OCI-M1 (cell line): ENCODE measurements at regions not wholly inside any gene's neighbourhood (a gene's known extent, or its start where the extent isn't known, plus 50 kb on each side); places are given as distances from the start of the nearest gene placed in this dataset.

Experiments
- DNase-seq: peaks from one replicate; lab custom pipeline; 2025; lab: John Stamatoyannopoulos, UW

DNA sequence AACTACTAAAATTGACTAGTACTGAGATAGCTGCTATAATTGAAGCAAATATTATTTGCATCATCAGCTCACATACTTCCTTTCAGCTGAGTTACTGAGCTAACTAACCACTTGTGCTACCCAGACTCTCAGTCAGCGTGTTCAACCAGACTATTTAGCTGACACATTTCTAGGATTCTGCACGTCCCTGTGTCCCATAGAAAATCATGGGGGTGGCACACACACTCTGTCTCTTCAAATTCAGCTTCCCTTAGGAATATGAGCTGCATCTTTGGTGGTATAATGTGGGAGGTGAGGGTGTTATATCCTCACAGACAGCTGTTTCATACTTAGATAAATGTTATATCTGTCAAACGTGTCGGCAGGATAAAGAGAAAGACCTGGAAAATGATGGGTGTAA lies 424.0 kb downstream of the CDH2 start:
- no peak for DNase-seq

- DNase-seq = no peak
Measured at GRCh38 chr18:27750923-27751322, 426.0 kb downstream of the CDH2 start.

GRCh38 chr18:27750014-27750413 lies 426.9 kb downstream of the CDH2 start:
- DNase-seq = peak; percentile 75

DNA sequence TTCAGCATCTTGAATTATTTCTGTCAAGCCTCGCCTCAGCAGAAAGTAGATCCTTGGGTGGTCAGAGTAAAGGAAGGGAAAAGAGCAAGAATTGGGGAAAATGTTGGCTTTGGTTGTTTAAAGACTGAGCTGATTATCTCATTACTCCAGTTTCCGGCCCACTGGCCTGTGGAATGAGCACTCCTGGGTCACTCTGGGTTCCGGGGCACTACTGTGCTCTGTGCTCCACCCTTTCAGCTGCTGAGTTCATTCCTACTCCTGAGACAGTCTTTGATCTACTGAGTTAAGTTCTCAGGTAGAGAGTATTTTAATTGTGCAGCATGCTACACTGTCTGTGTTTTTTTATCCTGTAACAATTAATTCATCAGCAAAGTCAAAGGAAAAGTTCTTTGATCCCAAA lies 427.7 kb downstream of the CDH2 start:
- DNase-seq = no peak

DNA sequence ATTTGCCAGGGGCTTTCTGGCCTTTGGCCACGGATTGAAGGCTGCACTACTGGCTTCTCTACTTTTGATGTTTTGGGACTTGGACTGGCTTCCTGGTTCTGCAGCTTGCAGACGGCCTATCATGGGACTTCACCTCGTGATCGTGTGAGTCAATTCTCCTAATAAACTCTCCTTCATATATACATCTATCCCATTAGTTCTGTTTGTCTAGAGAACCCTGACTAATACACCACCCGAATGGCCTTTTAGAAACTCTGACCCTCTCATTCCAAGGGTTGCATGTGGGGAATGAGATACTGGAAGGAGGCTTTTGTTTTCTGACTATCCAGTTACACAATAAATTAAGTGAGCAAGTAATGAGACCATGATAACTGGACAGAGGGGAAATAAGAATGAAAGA lies 430.7 kb downstream of the CDH2 start:
- DNase-seq = no peak

DNA sequence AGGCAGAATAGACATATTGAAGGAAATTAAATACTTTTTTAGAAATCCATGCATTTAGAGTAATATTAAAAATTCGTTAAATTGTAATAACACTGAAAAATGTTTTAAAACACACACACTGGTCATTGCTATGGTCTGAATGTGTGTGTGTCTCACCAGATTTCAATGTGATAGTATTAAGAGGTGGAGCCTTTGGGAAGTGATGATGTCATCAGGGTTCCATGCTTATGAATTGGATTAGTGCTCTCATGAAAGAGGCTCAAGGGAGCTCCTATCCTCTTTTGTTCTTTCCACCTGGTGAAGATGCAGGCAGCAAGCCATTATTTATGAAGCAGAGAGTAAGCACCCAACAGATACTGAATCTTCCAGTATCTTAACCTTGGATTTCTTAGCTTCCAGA lies 441.8 kb downstream of the CDH2 start:
- DNase-seq = no peak

DNA sequence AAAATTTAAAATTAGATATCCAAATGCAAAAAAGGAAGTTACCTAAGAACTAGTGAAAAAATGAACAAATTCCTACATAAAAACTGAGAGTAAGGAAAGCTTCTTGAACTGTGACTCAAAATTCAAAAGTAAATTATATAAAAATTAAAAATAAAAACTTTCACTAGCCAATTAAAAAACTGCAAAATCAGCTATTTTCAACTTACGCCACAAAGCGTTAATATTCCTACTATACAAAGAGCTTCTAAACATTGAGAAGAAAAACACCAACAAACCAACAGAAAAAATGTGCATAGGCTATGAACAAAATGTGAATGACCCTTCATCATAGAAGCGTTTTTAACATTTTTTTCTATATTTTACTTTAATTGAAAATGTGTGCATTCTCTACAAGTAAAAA lies 445.7 kb downstream of the CDH2 start:
- DNase-seq = no peak

DNA sequence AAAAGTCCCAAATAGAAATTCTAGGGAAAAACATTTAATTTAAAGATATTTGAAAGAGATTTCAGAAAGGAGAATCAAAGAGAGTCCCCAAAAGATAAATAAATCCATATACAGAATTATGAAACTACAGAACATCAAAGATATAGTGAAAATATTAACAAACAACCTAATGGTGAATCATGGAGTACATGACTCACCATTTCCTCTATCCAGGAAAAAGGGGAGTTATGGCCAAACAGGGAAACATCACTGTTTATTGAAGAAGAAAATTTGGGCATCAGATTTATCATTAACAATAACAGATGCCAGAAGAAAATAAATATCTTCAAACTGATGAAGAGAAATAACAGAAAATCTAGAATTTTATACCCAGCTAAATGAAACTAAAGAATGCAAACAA lies 448.3 kb downstream of the CDH2 start:
- DNase-seq = no peak

DNA sequence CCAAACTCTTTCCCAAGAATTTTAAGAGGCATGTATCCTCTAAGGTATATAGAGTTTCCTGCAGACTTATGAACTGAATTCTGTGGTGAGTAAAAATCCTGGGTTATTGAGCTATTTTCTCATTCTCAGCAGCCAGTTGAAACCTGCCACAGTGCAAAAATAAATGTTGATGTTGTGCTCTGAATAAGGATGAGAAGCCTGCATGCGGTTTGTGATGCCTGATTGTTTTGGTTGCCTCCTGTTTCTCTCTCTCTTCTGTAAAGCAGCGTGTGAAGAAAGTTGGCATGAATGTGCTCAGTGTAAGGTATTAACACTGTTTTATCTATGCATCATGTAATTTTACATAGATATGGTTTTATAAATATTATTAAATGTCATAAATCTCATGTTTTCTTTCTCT lies 452.6 kb downstream of the CDH2 start:
- DNase-seq = no peak

DNA sequence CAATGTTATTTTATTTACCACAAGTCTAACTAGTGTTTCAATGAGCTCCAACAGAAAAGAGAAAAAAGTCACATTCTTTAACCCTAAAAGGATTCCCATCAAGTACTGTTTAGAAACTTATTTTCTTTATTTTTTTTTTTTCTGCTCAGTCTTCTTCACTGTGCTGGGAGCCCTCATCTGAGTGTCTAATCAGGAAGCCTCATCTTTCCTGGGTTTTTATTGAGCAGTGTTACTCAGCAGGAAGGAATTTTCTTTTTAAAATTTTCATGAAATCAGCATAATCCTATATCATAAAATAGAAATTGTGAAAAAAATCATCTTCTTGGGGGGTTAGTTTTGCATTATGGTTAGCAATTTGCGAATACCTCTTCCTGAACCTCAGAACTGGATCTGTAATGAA lies 453.8 kb downstream of the CDH2 start:
- DNase-seq = no peak

DNA sequence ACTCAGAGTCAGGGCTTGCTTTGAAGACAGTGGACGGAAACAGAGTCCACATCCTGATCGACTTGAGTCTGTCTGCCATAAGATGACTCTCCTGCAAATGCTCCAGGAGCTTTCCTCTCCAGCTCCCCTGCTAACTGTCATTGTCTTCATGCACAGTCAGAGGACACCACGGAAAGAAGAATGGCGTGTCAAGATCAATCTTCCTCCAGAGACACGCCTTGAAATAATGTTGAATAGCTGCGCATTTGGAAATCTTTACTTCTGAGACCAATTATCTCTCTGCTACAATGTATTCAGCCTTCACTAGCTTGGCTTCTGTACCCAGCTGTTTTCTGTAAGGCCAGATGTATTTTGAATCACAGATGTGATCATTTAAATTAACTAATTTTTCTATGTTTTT lies 457.2 kb downstream of the CDH2 start:
- no peak for DNase-seq

- DNase-seq = no peak
Measured at GRCh38 chr18:27717816-27718215, 459.1 kb downstream of the CDH2 start.

- no peak for DNase-seq
Measured at GRCh38 chr18:27717250-27717649, 459.7 kb downstream of the CDH2 start.

GRCh38 chr18:27715751-27716150 lies 461.2 kb downstream of the CDH2 start:
- no peak for DNase-seq

GRCh38 chr18:27713738-27714095 lies 463.2 kb downstream of the CDH2 start:
- no peak for DNase-seq

GRCh38 chr18:27713037-27713737 lies 463.7 kb downstream of the CDH2 start:
- no peak for DNase-seq

DNA sequence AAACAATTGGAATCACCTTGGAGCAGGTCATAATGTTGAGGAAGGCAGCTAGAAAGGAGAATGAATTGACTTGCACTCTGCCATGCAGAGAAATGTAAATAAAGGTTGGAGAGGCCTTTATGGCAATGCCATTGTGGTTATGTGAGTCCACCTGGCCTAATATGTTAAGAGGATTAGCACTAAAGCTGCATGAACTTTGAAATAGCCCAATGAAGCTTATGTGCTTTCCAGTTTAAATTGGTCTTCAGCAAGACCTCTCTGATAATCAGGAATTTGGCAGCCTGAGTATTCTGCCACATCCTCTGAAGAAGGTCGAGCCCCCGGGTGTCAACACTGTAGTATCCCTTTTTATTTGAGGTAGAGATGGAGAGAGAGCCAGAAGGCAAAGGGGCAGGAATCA lies 464.9 kb downstream of the CDH2 start:
- no peak for DNase-seq

- DNase-seq = no peak
Measured at GRCh38 chr18:27711382-27711781, 465.5 kb downstream of the CDH2 start.

GRCh38 chr18:27709344-27709743 lies 467.6 kb downstream of the CDH2 start:
- no peak for DNase-seq

- no peak for DNase-seq
Measured at GRCh38 chr18:27707201-27707600, 469.7 kb downstream of the CDH2 start.

DNA sequence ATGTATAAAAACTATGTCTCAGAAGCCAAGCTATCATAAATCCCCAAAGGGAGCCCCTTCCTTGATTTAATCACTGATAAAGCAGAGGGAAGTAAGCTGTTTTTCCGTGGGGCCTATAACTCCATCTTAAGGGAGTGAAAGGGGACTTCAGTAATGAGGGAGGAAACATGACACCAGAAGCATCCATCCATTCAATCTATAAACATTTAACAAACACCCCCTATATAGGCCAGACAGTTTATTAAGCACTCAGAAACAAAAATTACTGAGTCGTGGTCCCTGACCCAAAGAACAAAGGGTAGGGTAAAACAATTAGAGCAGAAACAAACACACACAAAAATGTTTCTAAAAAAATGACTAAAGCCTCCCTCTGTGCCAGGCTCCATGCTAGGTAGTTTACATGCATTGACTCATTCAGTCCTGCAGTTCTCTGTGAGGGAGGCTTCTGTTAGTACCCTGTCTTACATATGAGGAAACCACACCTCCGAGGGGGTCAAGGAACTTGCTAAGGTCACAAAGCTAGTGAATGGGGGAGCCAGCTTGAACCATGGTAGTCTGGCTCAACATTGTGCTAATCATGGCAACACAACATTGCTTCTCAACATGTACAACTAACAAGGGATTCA lies 472.1 kb downstream of the CDH2 start:
- no peak for DNase-seq

- no peak for DNase-seq
Measured at GRCh38 chr18:27699137-27699536, 477.8 kb downstream of the CDH2 start.

DNA sequence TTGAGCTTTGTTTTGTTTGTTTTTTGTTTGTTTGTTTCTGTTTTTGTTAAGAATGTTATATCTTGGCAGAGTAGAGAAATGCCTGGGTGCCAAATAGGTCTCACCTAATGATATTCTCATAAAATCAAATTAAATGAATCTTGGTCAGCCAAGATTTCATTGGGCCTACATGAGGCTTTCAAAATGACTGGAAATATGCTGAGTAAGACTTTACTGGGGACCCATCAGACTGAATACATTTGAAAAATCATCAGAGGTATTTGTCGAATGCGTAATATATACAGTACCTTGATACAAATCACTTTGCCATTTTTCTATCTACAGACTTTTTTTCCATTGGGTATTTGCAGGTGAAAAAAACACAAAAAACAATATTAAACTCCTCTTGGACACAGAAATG lies 480.8 kb downstream of the CDH2 start:
- DNase-seq = no peak

DNA sequence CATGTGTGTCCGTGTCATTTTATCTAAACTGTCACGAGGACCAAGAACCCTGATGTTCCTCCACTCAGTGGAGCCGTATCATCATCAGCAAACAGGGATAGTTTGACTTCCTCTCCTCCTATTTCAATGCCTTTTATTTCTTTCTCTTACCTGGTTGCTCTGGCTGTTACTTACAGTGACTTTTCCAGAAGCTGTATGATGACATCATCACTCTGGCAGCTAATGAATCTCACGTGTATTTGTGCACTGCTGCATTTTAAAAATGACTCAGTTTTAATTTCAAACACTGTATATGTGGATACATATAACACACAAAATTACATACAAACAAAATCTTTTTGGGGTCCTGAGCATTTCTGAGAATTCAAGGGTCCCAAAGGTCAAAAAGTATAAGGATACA lies 481.4 kb downstream of the CDH2 start:
- no peak for DNase-seq
